ENCODE measurements at regions not wholly inside any gene's neighbourhood (a gene's known extent, or its start where the extent isn't known, plus 50 kb on each side); places are given as distances from the start of the nearest gene placed in this dataset.

DNA sequence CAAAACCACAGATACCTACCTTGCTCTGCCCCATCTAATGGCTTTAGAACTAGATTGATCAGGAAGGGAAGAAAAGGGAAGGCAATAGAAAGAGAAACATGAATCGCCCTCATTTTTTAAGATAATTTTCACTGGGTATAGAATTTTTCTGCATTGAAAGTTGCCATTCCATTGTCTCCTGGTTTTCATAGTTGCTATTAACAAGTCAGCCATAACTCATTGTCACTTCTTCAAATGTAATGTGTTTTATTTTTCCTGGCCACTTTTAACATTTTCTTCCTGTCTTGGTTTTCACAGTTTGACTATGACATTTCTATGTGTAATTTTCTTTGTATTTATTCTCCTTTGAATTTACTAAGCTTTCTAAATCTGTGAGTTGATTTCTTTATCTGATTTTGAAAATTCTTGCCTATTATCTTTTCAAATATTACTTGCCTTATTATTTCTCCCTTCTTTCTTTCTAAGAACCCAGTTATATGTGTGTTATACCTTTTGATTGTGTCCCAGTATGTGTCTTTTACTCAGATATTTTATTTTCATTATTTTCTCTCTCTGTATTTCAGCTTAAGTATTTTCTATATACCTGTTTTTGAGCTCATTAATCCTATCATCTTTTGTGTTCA lies 85.5 kb upstream of the GLI2 start:
- Histone ChIP-seq H3K27me3 (ENCODE audit: control insufficient read depth in 1 of 2, insufficient read depth in 2 of 2, low read length in 2 of 2) (peaks cover 5 to 10% of the 10 kb centered on the region in 2 experiments), H3K36me3 (ENCODE audit: insufficient read depth, low read length) (no peaks in the 10 kb centered on the region), H3K27ac (ENCODE audit: low read depth in 1 of 2, low read length in 2 of 2) (no peak overlapping the region), H3K4me3 (ENCODE audit: low read length) (no peak overlapping the region), H3K9me3 (ENCODE audit: control insufficient read depth in 1 of 2, insufficient read depth in 1 of 2, low read length in 2 of 2) (peaks cover 15 to 30% of the 10 kb centered on the region in 2 experiments), H3K4me1 (ENCODE audit: insufficient read depth, low read length) (no peaks in the 10 kb centered on the region)
- peaks cover 19% of the 10 kb centered on the region for H3K9me3 Mint-ChIP-seq
- no peaks in the 10 kb centered on the region for H3K36me3 Mint-ChIP-seq (ENCODE audit: low read depth)
- ATAC-seq (ENCODE audit: poor library complexity) = no peak
- CTCF ChIA-PET = no interaction called here
- no peak for DNase-seq
- intact Hi-C loops (cut with DNase I, micrococcal nuclease) = no loop called here
- H3K27ac Mint-ChIP-seq = no peak overlapping the region
- POLR2A ChIA-PET = no interaction called here
- H3K27me3 Mint-ChIP-seq = peaks cover 25% of the 10 kb centered on the region
- TF ChIP-seq, protein P1, sequence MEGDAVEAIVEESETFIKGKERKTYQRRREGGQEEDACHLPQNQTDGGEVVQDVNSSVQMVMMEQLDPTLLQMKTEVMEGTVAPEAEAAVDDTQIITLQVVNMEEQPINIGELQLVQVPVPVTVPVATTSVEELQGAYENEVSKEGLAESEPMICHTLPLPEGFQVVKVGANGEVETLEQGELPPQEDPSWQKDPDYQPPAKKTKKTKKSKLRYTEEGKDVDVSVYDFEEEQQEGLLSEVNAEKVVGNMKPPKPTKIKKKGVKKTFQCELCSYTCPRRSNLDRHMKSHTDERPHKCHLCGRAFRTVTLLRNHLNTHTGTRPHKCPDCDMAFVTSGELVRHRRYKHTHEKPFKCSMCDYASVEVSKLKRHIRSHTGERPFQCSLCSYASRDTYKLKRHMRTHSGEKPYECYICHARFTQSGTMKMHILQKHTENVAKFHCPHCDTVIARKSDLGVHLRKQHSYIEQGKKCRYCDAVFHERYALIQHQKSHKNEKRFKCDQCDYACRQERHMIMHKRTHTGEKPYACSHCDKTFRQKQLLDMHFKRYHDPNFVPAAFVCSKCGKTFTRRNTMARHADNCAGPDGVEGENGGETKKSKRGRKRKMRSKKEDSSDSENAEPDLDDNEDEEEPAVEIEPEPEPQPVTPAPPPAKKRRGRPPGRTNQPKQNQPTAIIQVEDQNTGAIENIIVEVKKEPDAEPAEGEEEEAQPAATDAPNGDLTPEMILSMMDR (IDR thresholded peaks at IDR 0.05) = no peak
- H3K4me3 Mint-ChIP-seq = no peak overlapping the region
- no peaks in the 10 kb centered on the region for H3K4me1 Mint-ChIP-seq (ENCODE audit: low read depth)

GRCh38 chr2:120651818-120652217 lies 83.8 kb upstream of the GLI2 start:
- Mint-ChIP-seq H3K9me3 (peaks cover 19% of the 10 kb centered on the region), H3K4me1 (ENCODE audit: low read depth) (no peaks in the 10 kb centered on the region), H3K27me3 (peaks cover 35% of the 10 kb centered on the region), H3K4me3 (no peak overlapping the region), H3K27ac (no peak overlapping the region), H3K36me3 (ENCODE audit: low read depth) (no peaks in the 10 kb centered on the region)
- Histone ChIP-seq H3K9me3 (ENCODE audit: control insufficient read depth in 1 of 2, insufficient read depth in 1 of 2, low read length in 2 of 2) (peaks cover 15 to 30% of the 10 kb centered on the region in 2 experiments), H3K36me3 (ENCODE audit: insufficient read depth, low read length) (no peaks in the 10 kb centered on the region), H3K4me3 (ENCODE audit: low read length) (no peak overlapping the region), H3K27ac (ENCODE audit: low read depth in 1 of 2, low read length in 2 of 2) (no peak overlapping the region), H3K27me3 (ENCODE audit: control insufficient read depth in 1 of 2, insufficient read depth in 2 of 2, low read length in 2 of 2) (peaks cover 5 to 10% of the 10 kb centered on the region in 2 experiments), H3K4me1 (ENCODE audit: insufficient read depth, low read length) (no peaks in the 10 kb centered on the region)
- CTCF ChIA-PET = no interaction called here
- POLR2A ChIA-PET = no interaction called here
- TF ChIP-seq, protein P1 (IDR thresholded peaks at IDR 0.05) = no peak
- no peak for DNase-seq
- ATAC-seq (ENCODE audit: poor library complexity) = no peak
- intact Hi-C loops (cut with DNase I, micrococcal nuclease) = no loop called here

DNA sequence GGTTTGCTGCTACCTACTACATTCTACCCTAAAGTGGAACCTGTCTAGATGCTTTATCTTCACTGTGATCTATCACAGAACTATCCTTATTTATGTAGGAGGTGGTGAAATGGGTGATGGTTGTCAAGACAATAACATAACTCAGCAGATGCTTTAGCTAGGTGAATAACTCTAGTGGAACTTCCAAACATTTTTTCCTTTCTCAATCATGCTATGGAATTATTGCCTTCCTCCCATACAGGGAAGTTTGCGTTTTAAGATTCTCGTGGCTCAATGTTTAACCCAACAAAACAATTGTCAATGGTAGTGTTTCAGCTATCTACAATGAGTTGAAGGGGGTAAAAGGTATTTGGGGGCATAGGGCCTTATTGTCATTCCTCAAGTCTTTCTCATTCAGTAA lies 82.6 kb upstream of the GLI2 start:
- H3K4me1 ChIP-seq (ENCODE audit: insufficient read depth, low read length) = no peaks in the 10 kb centered on the region
- Mint-ChIP-seq H3K4me3 (no peak overlapping the region), H3K36me3 (ENCODE audit: low read depth) (no peaks in the 10 kb centered on the region), H3K27ac (no peak overlapping the region), H3K9me3 (peaks cover 19% of the 10 kb centered on the region), H3K4me1 (ENCODE audit: low read depth) (no peaks in the 10 kb centered on the region), H3K27me3 (peaks cover 42% of the 10 kb centered on the region)
- H3K27me3 ChIP-seq (ENCODE audit: control insufficient read depth in 1 of 2, insufficient read depth in 2 of 2, low read length in 2 of 2) = peaks cover 5 to 10% of the 10 kb centered on the region in 2 experiments
- ATAC-seq (ENCODE audit: poor library complexity) (no peak), DNase-seq (no peak)
- intact Hi-C loops (cut with DNase I, micrococcal nuclease) = no loop called here
- TF ChIP-seq, protein P1 (IDR thresholded peaks at IDR 0.05) = no peak
- H3K4me3 ChIP-seq (ENCODE audit: low read length) = no peak overlapping the region
- POLR2A ChIA-PET = no interaction called here
- no peaks in the 10 kb centered on the region for H3K36me3 ChIP-seq (ENCODE audit: insufficient read depth, low read length)
- CTCF ChIA-PET = no interaction called here
- H3K9me3 ChIP-seq (ENCODE audit: control insufficient read depth in 1 of 2, insufficient read depth in 1 of 2, low read length in 2 of 2) = peaks cover 15 to 30% of the 10 kb centered on the region in 2 experiments
- no peak overlapping the region for H3K27ac ChIP-seq (ENCODE audit: low read depth in 1 of 2, low read length in 2 of 2)
